H9 (cell line): ENCODE measurements at regions not wholly inside any gene's neighbourhood (a gene's known extent, or its start where the extent isn't known, plus 50 kb on each side); places are given as distances from the start of the nearest gene placed in this dataset.

Experiments
- DNase-seq: peaks from one replicate; pipeline ENCODE4 v3.0.0-alpha.2; 2017
- H2AFZ ChIP-seq: one replicate; pipeline ENCODE4 v1.6.1; 2013; ENCODE audit warnings: mild to moderate bottlenecking, low read length, control low read depth, moderate library complexity
- H2AK5ac ChIP-seq: 2 replicates; pipeline ENCODE4 v1.6.1; 2013; ENCODE audit warnings: low read length, control low read depth, mixed read lengths; ENCODE audit not compliant: insufficient read length
- H2BK120ac ChIP-seq: one replicate; pipeline ENCODE4 v1.6.1; 2013; ENCODE audit warnings: low read depth, mild to moderate bottlenecking, low read length, control low read depth, inconsistent platforms; ENCODE audit not compliant: poor library complexity, severe bottlenecking
- H2BK12ac ChIP-seq: 2 replicates; pipeline ENCODE4 v1.6.1; 2013; ENCODE audit warnings: low read length, control low read depth, mixed read lengths, low read depth; ENCODE audit not compliant: insufficient read length
- H2BK15ac ChIP-seq: 2 replicates; pipeline ENCODE4 v1.6.1; 2013; ENCODE audit warnings: low read depth, low read length, control low read depth
- H2BK20ac ChIP-seq: one replicate; pipeline ENCODE4 v1.6.1; 2013; ENCODE audit warnings: low read depth, mild to moderate bottlenecking, low read length, control low read depth, inconsistent platforms; ENCODE audit not compliant: poor library complexity, severe bottlenecking
- H2BK5ac ChIP-seq: 2 replicates; pipeline ENCODE4 v1.6.1; 2013; ENCODE audit warnings: low read length, control low read depth, mixed read lengths; ENCODE audit not compliant: insufficient read length
- H3K14ac ChIP-seq: 2 replicates; pipeline ENCODE4 v1.6.1; 2013; ENCODE audit warnings: low read length, control low read depth; ENCODE audit not compliant: insufficient read depth
- H3K18ac ChIP-seq: 2 replicates; pipeline ENCODE4 v1.6.1; 2013; ENCODE audit warnings: low read depth, mild to moderate bottlenecking, mixed read lengths, low read length, control low read depth; ENCODE audit not compliant: insufficient read length
- H3K23ac ChIP-seq: 2 replicates; pipeline ENCODE4 v1.6.1; 2013; ENCODE audit warnings: low read length, control low read depth, mixed read lengths, low read depth; ENCODE audit not compliant: insufficient read length
- H3K23me2 ChIP-seq: 2 replicates; pipeline ENCODE4 v1.6.1; 2013; ENCODE audit warnings: low read depth, mild to moderate bottlenecking, mixed read lengths, low read length, control low read depth; ENCODE audit not compliant: insufficient read length, poor library complexity, severe bottlenecking
- H3K27ac ChIP-seq: 2 replicates; pipeline ENCODE4 v1.5.1; 2013; ENCODE audit warnings: low read length, control low read depth, mixed read lengths, low read depth; ENCODE audit not compliant: insufficient read length
- H3K27me3 ChIP-seq: 2 replicates; pipeline ENCODE4 v1.6.1; 2013; ENCODE audit warnings: low read length, control low read depth, inconsistent platforms; ENCODE audit not compliant: insufficient read depth
- H3K4ac ChIP-seq: 2 replicates; pipeline ENCODE4 v1.6.1; 2013; ENCODE audit warnings: low read depth, mild to moderate bottlenecking, control low read depth, inconsistent platforms, low read length, moderate library complexity
- H3K4me1 ChIP-seq: 2 replicates; pipeline ENCODE4 v1.6.1; 2013; ENCODE audit warnings: low read length, control low read depth, inconsistent platforms; ENCODE audit not compliant: insufficient read depth
- H3K4me2 ChIP-seq: 2 replicates; pipeline ENCODE4 v1.6.1; 2013; ENCODE audit warnings: low read length, control low read depth, mixed read lengths; ENCODE audit not compliant: insufficient read length, insufficient read depth
- H3K56ac ChIP-seq: 2 replicates; pipeline ENCODE4 v1.6.1; 2013; ENCODE audit warnings: low read depth, mild to moderate bottlenecking, mixed read lengths, low read length, control low read depth; ENCODE audit not compliant: insufficient read length
- H3K79me1 ChIP-seq: 2 replicates; pipeline ENCODE4 v1.6.1; 2013; ENCODE audit warnings: low read depth, mild to moderate bottlenecking, moderate library complexity, low read length, control low read depth, inconsistent platforms; ENCODE audit not compliant: insufficient read depth, poor library complexity, severe bottlenecking
- H3K79me2 ChIP-seq: 2 replicates; pipeline ENCODE4 v1.6.1; 2013; ENCODE audit warnings: low read length, control low read depth, inconsistent platforms; ENCODE audit not compliant: insufficient read depth
- H3K9ac ChIP-seq: 2 replicates; pipeline ENCODE4 v1.6.1; 2013; ENCODE audit warnings: low read length, control low read depth, mixed read lengths; ENCODE audit not compliant: insufficient read length; ENCODE audit errors: extremely low read depth
- H3K9me3 ChIP-seq: one replicate; pipeline ENCODE4 v1.6.1; 2013; ENCODE audit warnings: low read depth, low read length, inconsistent platforms; ENCODE audit not compliant: control insufficient read depth
- H3T11ph ChIP-seq: one replicate; pipeline ENCODE4 v1.6.1; 2013; ENCODE audit warnings: mild to moderate bottlenecking, low read length, control low read depth, inconsistent platforms
- H4K20me1 ChIP-seq: one replicate; pipeline ENCODE4 v1.6.1; 2013; ENCODE audit not compliant: control insufficient read depth, insufficient read length, insufficient read depth
- H4K5ac ChIP-seq: 2 replicates; pipeline ENCODE4 v1.6.1; 2013; ENCODE audit warnings: low read depth, mild to moderate bottlenecking, mixed read lengths, low read length, control low read depth; ENCODE audit not compliant: insufficient read length
- H4K8ac ChIP-seq: replicated peaks from 2 replicates; pipeline ENCODE4 v1.6.1; 2013; ENCODE audit warnings: low read length, control low read depth, mixed read lengths, low read depth; ENCODE audit not compliant: insufficient read length
- H4K91ac ChIP-seq: 2 replicates; pipeline ENCODE4 v1.6.1; 2013; ENCODE audit warnings: low read depth, mild to moderate bottlenecking, moderate library complexity, mixed read lengths, low read length, control low read depth; ENCODE audit not compliant: insufficient read length
- H3K27ac Mint-ChIP-seq, 3 experiments: 2 replicates in 2 of 3; 3 replicates in 1 of 3; pipeline ENCODE4 v1.8.0; 2020 to 2021; ENCODE audit warnings: mixed read lengths in 3 of 3, mild to moderate bottlenecking in 1 of 3, moderate library complexity in 1 of 3
- H3K27me3 Mint-ChIP-seq: 2 replicates; pipeline ENCODE4 v1.8.0; 2021; ENCODE audit warnings: low read depth, mild to moderate bottlenecking, moderate library complexity, mixed read lengths
- H3K36me3 Mint-ChIP-seq, 3 experiments: 2 replicates in 2 of 3; 3 replicates in 1 of 3; pipeline ENCODE4 v1.8.0; 2020 to 2021; ENCODE audit warnings: low read depth in 3 of 3, mixed read lengths in 3 of 3; ENCODE audit not compliant: insufficient read depth in 1 of 3
- H3K4me1 Mint-ChIP-seq, 2 experiments: 2 replicates each; pipeline ENCODE4 v1.8.0; 2020; ENCODE audit warnings: mixed read lengths in 2 of 2
- H3K4me3 Mint-ChIP-seq, 2 experiments: 2 replicates in 1 of 2; 3 replicates in 1 of 2; pipeline ENCODE4 v1.8.0; 2020 to 2021; ENCODE audit warnings: mild to moderate bottlenecking in 2 of 2, mixed read lengths in 2 of 2, moderate library complexity in 1 of 2
- H3K9me3 Mint-ChIP-seq, 2 experiments: 2 replicates in 1 of 2; 3 replicates in 1 of 2; pipeline ENCODE4 v1.8.0; 2020; ENCODE audit warnings: mild to moderate bottlenecking in 2 of 2, mixed read lengths in 2 of 2, moderate library complexity in 1 of 2
- CTCF ChIP-seq: fragments of 200-600 bp; sonication (generic); conservative IDR thresholded peaks from 3 replicates; pipeline ENCODE4 v1.8.0; 2021; ENCODE audit warnings: antibody characterized with exemption, mild to moderate bottlenecking
- WGBS: extraction: QIAGEN DNeasy Blood & Tissue Kit; methylation state at CpG from one replicate; pipeline ENCODE4 v1.1.7; 2013; ENCODE audit warnings: missing lambda C conversion rate, low lambda C conversion rate, mixed read lengths; ENCODE audit not compliant: insufficient read length; ENCODE audit errors: extremely low coverage; 5-methylcytosine and 5-hydroxymethylcytosine counted together

DNA sequence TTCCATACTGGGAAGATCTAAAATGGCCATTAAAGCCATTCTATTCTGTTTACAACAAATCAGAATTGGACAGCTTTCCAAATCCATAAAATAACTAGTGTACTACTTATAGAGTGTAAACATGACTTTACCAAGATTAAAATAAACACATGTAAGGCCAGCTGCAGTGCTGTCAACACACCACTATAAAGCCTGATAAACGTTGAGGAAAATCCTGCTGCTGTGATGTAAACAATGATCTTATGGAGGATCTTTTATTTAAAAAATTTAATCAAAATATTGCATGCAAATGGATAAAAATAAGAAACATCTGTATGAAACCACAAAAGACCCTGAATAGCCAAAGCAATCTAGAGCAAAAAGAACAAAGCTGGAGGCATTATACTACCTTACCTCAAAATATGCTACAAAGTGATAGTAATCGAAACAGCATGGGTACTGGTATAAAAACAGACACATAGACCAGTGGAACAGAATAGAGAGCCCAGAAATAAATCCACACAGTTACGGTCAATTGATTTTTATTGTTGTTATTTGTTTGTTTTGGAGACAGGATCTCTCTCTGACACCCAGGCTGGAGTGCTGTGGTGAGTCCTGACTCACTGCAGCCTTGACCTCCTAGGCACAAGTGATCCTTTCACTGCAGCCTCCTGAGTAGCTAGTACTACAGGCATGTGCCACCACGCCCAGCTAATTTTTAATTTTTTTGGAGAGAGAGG is 428.8 kb upstream of the C2CD4B start:
- H3K23me2 ChIP-seq, result no peaks in the 10 kb centered on the region
- no peak overlapping the region for H2BK120ac ChIP-seq
- no CpG with 5 or more reads among the region's 4 CpGs for WGBS
- H3K79me1 ChIP-seq, result no peaks in the 10 kb centered on the region
- H4K5ac ChIP-seq, result no peak overlapping the region
- H3K4ac ChIP-seq, result no peak overlapping the region
- H2BK20ac ChIP-seq, result no peak overlapping the region
- no peak for TF ChIP-seq CTCF
- Mint-ChIP-seq H3K9me3 (no peaks in the 10 kb centered on the region), H3K27ac (no peak overlapping the region), H3K4me3 (no peak overlapping the region), H3K4me1 (peaks cover 2 to 5% of the 10 kb centered on the region in 2 experiments; a peak in 3 of 4 replicates), H3K27me3 (no peaks in the 10 kb centered on the region), H3K36me3 (no peaks in the 10 kb centered on the region; a peak in 1 of 7 replicates)
- H4K20me1 ChIP-seq, result no peaks in the 10 kb centered on the region
- no peak overlapping the region for H4K91ac ChIP-seq
- H2AFZ ChIP-seq, result no peak overlapping the region
- no peak overlapping the region for H3K18ac ChIP-seq
- no peak overlapping the region for H2BK5ac ChIP-seq
- no peak overlapping the region for H4K8ac ChIP-seq
- no peak overlapping the region for H3K56ac ChIP-seq
- no peak overlapping the region for H2BK12ac ChIP-seq
- no peak overlapping the region for H2BK15ac ChIP-seq
- H3K4me1 ChIP-seq, result no peaks in the 10 kb centered on the region
- no peaks in the 10 kb centered on the region for H3K79me2 ChIP-seq
- no peak overlapping the region for H3T11ph ChIP-seq
- no peak overlapping the region for H2AK5ac ChIP-seq
- DNase-seq, result no peak
- no peaks in the 10 kb centered on the region; the same call in 1 of the 2 replicates for H3K27me3 ChIP-seq
- H3K27ac ChIP-seq, result no peak overlapping the region
- no peak overlapping the region for H3K4me2 ChIP-seq
- no peaks in the 10 kb centered on the region for H3K9me3 ChIP-seq
- H3K23ac ChIP-seq, result no peak overlapping the region
- no peak overlapping the region for H3K9ac ChIP-seq
- H3K14ac ChIP-seq, result no peak overlapping the region
